SK-N-SH (cell line): ENCODE measurements at regions not wholly inside any gene's neighbourhood (a gene's known extent, or its start where the extent isn't known, plus 50 kb on each side); places are given as distances from the start of the nearest gene placed in this dataset.

Experiments used
- CTCF ChIA-PET: fragments of 300-600, 350-600 bp; formaldehyde crosslinking; extraction: SDS; loops from one replicate; lab custom pipeline; 2021; lab: Yijun Ruan, JAX
- POLR2A ChIA-PET: fragments of 350-600 bp; sonication (Branson Sonifier 250); formaldehyde crosslinking; extraction: SDS; loops from one replicate; lab custom pipeline; 2020; ENCODE audit warnings: antibody characterized with exemption, inconsistent platforms; lab: Yijun Ruan, JAX
- DNase-seq: peaks from one replicate; pipeline ENCODE4 v3.0.0; 2012
- H2AFZ ChIP-seq: fragments of 200-600 bp; sonication (generic); 2 replicates; pipeline ENCODE4 v1.8.1; 2016; ENCODE audit warnings: antibody characterized with exemption, mild to moderate bottlenecking, low read depth
- H3F3A ChIP-seq: fragments of 200-600 bp; sonication (generic); replicated peaks from 2 replicates; pipeline ENCODE3; 2016; ENCODE audit warnings: antibody characterized with exemption, mild to moderate bottlenecking; ENCODE audit not compliant: insufficient read depth
- H3K27ac ChIP-seq, 2 experiments: fragments of 200-500 bp in 1 of 2; fragments of 200-600 bp in 1 of 2; sonication (Bioruptor generic) in 1 of 2; sonication (generic), shearing (Covaris generic) in 1 of 2; 2 replicates each; pipeline versions ENCODE4 v1.5.1 to v1.6.1; 2014 to 2016; ENCODE audit warnings: low read depth in 2 of 2, inconsistent platforms in 1 of 2, low read length in 1 of 2, mild to moderate bottlenecking in 1 of 2, mixed read lengths in 1 of 2
- H3K27me3 ChIP-seq: fragments of 200-600 bp; sonication (generic), shearing (Covaris generic); 2 replicates; pipeline ENCODE4 v1.6.1; 2016; ENCODE audit warnings: mixed run types; ENCODE audit not compliant: insufficient read depth
- H3K36me3 ChIP-seq, 2 experiments: fragments of 200-500 bp in 1 of 2; fragments of 200-600 bp in 1 of 2; sonication (Bioruptor generic) in 1 of 2; sonication (generic) in 1 of 2; replicated peaks in 1 of 2; 2 replicates each; pipeline versions ENCODE3 to v1.5.1; 2014 to 2016; ENCODE audit warnings: low read length in 1 of 2, mild to moderate bottlenecking in 1 of 2; ENCODE audit not compliant: insufficient read depth in 2 of 2, control insufficient read depth in 1 of 2
- H3K4me1 ChIP-seq, 2 experiments: fragments of 200-500 bp in 1 of 2; fragments of 200-600 bp in 1 of 2; sonication (Bioruptor generic) in 1 of 2; sonication (generic), shearing (Covaris generic) in 1 of 2; 2 replicates each; pipeline versions ENCODE4 v1.5.1 to v1.6.1; 2014 to 2016; ENCODE audit warnings: low read depth in 1 of 2, low read length in 1 of 2, mixed run types in 1 of 2; ENCODE audit not compliant: insufficient read depth in 2 of 2, control insufficient read depth in 1 of 2
- H3K4me2 ChIP-seq: fragments of 200-600 bp; sonication (generic), shearing (Covaris generic); 2 replicates; pipeline ENCODE4 v1.6.1; 2017; ENCODE audit warnings: mixed run types
- H3K4me3 ChIP-seq, 2 experiments: fragments of 200-500 bp in 1 of 2; fragments of 200-600 bp in 1 of 2; sonication (Bioruptor generic) in 1 of 2; sonication (generic), shearing (Covaris generic) in 1 of 2; 2 replicates each; pipeline versions ENCODE4 v1.5.1 to v1.8.1; 2014 to 2016; ENCODE audit warnings: low read depth in 2 of 2, inconsistent platforms in 1 of 2, low read length in 1 of 2, mild to moderate bottlenecking in 1 of 2, mixed read lengths in 1 of 2, moderate library complexity in 1 of 2
- H3K79me2 ChIP-seq: fragments of 200-600 bp; sonication (generic); 2 replicates; pipeline ENCODE4 v1.8.1; 2017; ENCODE audit warnings: mild to moderate bottlenecking; ENCODE audit not compliant: insufficient read depth
- H3K9ac ChIP-seq: fragments of 200-600 bp; sonication (generic); 2 replicates; pipeline ENCODE4 v1.6.1; 2017; ENCODE audit warnings: mixed run types
- H3K9me2 ChIP-seq: fragments of 200-600 bp; sonication (generic); 2 replicates; pipeline ENCODE4 v1.6.1; 2017; ENCODE audit warnings: mixed run types
- H3K9me3 ChIP-seq: fragments of 200-600 bp; sonication (generic); 2 replicates; pipeline ENCODE4 v1.6.1; 2017; ENCODE audit warnings: mixed run types, mild to moderate bottlenecking, moderate library complexity
- H4K20me1 ChIP-seq: fragments of 200-600 bp; sonication (generic); 2 replicates; pipeline ENCODE4 v1.6.1; 2017; ENCODE audit warnings: mild to moderate bottlenecking, mixed run types; ENCODE audit not compliant: insufficient read depth
- EZH2phosphoT487 ChIP-seq: fragments of 200-600 bp; sonication (generic); IDR thresholded peaks from 2 replicates; pipeline ENCODE4 v1.6.1; 2017; ENCODE audit warnings: low read depth, mixed run types, mild to moderate bottlenecking, antibody characterized with exemption, moderate library complexity, borderline replicate concordance
- FOXJ3 ChIP-seq: sonication (generic); formaldehyde crosslinking; IDR thresholded peaks from 2 replicates; pipeline ENCODE4 v1.5.1; 2020; ENCODE audit warnings: mild to moderate bottlenecking, missing genetic modification reagents
- JUND ChIP-seq: IDR thresholded peaks from 2 replicates; pipeline ENCODE4 v1.4.0; 2012
- NFIC ChIP-seq: IDR thresholded peaks from 2 replicates; pipeline ENCODE4 v1.4.0; 2012; ENCODE audit warnings: borderline replicate concordance
- RCOR1 ChIP-seq: fragments of 150-350 bp; IDR thresholded peaks from 2 replicates; pipeline ENCODE4 v1.6.1; 2017; ENCODE audit warnings: antibody characterized with exemption, low read length
- RXRA ChIP-seq: IDR thresholded peaks from 2 replicates; pipeline ENCODE4 v1.4.0; 2012; ENCODE audit warnings: low read depth, mild to moderate bottlenecking, borderline replicate concordance
- SIN3A ChIP-seq: IDR thresholded peaks from 2 replicates; pipeline ENCODE4 v1.6.1; 2012; ENCODE audit warnings: low read depth, mild to moderate bottlenecking, low read length, moderate library complexity, borderline replicate concordance
- SMC3 ChIP-seq: IDR thresholded peaks from 2 replicates; pipeline ENCODE4 v1.6.1; 2012; ENCODE audit warnings: low read depth, low read length, improper control_type of control experiment
- TEAD4 ChIP-seq: IDR thresholded peaks from 2 replicates; pipeline ENCODE4 v1.4.0; 2012; ENCODE audit warnings: mild to moderate bottlenecking, borderline replicate concordance; ENCODE audit not compliant: insufficient read depth
- WGBS: methylation state at CpG from one replicate; pipeline ENCODE4 v1.1.6; 2017; ENCODE audit warnings: low lambda C conversion rate; 5-methylcytosine and 5-hydroxymethylcytosine counted together
- TF ChIP-seq, protein P1 (sequence below): fragments of 150-350 bp; IDR thresholded peaks from 2 replicates; pipeline ENCODE4 v1.6.1; 2017; ENCODE audit warnings: antibody characterized with exemption, low read length, low read depth, borderline replicate concordance
- TF ChIP-seq, protein P2 (sequence below): fragments of 200-600 bp; sonication (generic); IDR thresholded peaks from 2 replicates; pipeline ENCODE4 v1.6.1; 2017; ENCODE audit warnings: antibody characterized with exemption, mild to moderate bottlenecking, moderate library complexity
- TF ChIP-seq, protein P3 (sequence below): IDR thresholded peaks from 2 replicates; pipeline ENCODE4 v1.6.1; 2012; ENCODE audit warnings: mild to moderate bottlenecking, low read depth, low read length, moderate library complexity

DNA sequence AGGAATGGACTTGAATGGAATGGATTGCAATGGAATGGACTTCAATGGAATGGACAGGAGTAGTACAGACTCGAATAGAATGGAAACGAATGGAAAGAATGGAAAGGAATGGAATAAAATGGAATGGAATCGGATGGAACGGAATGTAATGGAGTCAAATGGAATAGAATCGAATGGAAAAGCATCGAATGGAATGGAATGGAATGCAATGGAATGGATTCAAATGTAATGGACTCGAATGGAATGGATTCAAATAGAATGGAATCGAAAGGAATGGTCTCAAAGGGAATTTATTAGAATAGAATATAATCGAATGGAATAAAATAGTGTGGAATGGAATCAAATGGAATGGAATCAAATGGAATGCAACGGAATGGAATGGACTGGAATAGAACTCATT is 484.9 kb upstream of the WSB1 start:
- H3F3A ChIP-seq: no peaks in the 10 kb centered on the region
- H3K79me2 ChIP-seq: no peaks in the 10 kb centered on the region
- no peaks in the 10 kb centered on the region for H4K20me1 ChIP-seq
- H3K9me2 ChIP-seq: no peaks in the 10 kb centered on the region
- no peak overlapping the region for H3K4me3 ChIP-seq
- H3K9ac ChIP-seq: no peak overlapping the region
- H3K27ac ChIP-seq: no peak overlapping the region
- 3% methylated on average over 10 of the region's 10 CpGs for WGBS
- no peak for DNase-seq
- H3K36me3 ChIP-seq: no peaks in the 10 kb centered on the region
- POLR2A ChIA-PET: no interaction called here
- TF ChIP-seq, protein P1, sequence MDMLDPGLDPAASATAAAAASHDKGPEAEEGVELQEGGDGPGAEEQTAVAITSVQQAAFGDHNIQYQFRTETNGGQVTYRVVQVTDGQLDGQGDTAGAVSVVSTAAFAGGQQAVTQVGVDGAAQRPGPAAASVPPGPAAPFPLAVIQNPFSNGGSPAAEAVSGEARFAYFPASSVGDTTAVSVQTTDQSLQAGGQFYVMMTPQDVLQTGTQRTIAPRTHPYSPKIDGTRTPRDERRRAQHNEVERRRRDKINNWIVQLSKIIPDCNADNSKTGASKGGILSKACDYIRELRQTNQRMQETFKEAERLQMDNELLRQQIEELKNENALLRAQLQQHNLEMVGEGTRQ: no peak
- no peak for TF ChIP-seq RCOR1
- no peak for TF ChIP-seq JUND
- no peak for TF ChIP-seq TEAD4
- TF ChIP-seq RXRA: no peak
- no peak for TF ChIP-seq SMC3
- TF ChIP-seq EZH2phosphoT487: no peak
- no peak for TF ChIP-seq NFIC
- TF ChIP-seq, protein P2, sequence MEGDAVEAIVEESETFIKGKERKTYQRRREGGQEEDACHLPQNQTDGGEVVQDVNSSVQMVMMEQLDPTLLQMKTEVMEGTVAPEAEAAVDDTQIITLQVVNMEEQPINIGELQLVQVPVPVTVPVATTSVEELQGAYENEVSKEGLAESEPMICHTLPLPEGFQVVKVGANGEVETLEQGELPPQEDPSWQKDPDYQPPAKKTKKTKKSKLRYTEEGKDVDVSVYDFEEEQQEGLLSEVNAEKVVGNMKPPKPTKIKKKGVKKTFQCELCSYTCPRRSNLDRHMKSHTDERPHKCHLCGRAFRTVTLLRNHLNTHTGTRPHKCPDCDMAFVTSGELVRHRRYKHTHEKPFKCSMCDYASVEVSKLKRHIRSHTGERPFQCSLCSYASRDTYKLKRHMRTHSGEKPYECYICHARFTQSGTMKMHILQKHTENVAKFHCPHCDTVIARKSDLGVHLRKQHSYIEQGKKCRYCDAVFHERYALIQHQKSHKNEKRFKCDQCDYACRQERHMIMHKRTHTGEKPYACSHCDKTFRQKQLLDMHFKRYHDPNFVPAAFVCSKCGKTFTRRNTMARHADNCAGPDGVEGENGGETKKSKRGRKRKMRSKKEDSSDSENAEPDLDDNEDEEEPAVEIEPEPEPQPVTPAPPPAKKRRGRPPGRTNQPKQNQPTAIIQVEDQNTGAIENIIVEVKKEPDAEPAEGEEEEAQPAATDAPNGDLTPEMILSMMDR: no peak
- TF ChIP-seq SIN3A: no peak
- TF ChIP-seq, protein P3, sequence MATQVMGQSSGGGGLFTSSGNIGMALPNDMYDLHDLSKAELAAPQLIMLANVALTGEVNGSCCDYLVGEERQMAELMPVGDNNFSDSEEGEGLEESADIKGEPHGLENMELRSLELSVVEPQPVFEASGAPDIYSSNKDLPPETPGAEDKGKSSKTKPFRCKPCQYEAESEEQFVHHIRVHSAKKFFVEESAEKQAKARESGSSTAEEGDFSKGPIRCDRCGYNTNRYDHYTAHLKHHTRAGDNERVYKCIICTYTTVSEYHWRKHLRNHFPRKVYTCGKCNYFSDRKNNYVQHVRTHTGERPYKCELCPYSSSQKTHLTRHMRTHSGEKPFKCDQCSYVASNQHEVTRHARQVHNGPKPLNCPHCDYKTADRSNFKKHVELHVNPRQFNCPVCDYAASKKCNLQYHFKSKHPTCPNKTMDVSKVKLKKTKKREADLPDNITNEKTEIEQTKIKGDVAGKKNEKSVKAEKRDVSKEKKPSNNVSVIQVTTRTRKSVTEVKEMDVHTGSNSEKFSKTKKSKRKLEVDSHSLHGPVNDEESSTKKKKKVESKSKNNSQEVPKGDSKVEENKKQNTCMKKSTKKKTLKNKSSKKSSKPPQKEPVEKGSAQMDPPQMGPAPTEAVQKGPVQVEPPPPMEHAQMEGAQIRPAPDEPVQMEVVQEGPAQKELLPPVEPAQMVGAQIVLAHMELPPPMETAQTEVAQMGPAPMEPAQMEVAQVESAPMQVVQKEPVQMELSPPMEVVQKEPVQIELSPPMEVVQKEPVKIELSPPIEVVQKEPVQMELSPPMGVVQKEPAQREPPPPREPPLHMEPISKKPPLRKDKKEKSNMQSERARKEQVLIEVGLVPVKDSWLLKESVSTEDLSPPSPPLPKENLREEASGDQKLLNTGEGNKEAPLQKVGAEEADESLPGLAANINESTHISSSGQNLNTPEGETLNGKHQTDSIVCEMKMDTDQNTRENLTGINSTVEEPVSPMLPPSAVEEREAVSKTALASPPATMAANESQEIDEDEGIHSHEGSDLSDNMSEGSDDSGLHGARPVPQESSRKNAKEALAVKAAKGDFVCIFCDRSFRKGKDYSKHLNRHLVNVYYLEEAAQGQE: no peak
- TF ChIP-seq FOXJ3 (CRISPR knock-in tag): no peak
- TF ChIP-seq, all 33 proteins: peak for 0
- CTCF ChIA-PET: no interaction called here
- H3K4me1 ChIP-seq: no peaks in the 10 kb centered on the region
- peaks cover 9% of the 10 kb centered on the region; the same call in 1 of the 2 replicates for H3K9me3 ChIP-seq
- no peak overlapping the region for H3K4me2 ChIP-seq
- H3K27me3 ChIP-seq: no peaks in the 10 kb centered on the region
- no peak overlapping the region for H2AFZ ChIP-seq
